Ishikawa (cell line): ENCODE measurements at regions not wholly inside any gene's neighbourhood (a gene's known extent, or its start where the extent isn't known, plus 50 kb on each side); places are given as distances from the start of the nearest gene placed in this dataset.

Experiments
- CEBPB ChIP-seq: IDR thresholded peaks from 2 replicates; pipeline ENCODE4 v1.6.1; 2012
- CREB1 ChIP-seq: IDR thresholded peaks from 2 replicates; pipeline ENCODE4 v1.6.1; 2012; ENCODE audit warnings: low read depth
- EGR1 ChIP-seq: IDR thresholded peaks from 2 replicates; pipeline ENCODE4 v1.6.1; 2012
- EP300 ChIP-seq: IDR thresholded peaks from 2 replicates; pipeline ENCODE4 v1.6.1; 2012; ENCODE audit warnings: borderline replicate concordance
- FOXM1 ChIP-seq: IDR thresholded peaks from 2 replicates; pipeline ENCODE4 v1.6.1; 2012; ENCODE audit warnings: low read depth, borderline replicate concordance
- NFIC ChIP-seq: IDR thresholded peaks from 2 replicates; pipeline ENCODE4 v1.6.1; 2012
- RAD21 ChIP-seq: IDR thresholded peaks from 2 replicates; pipeline ENCODE4 v1.6.1; 2012; ENCODE audit warnings: low read depth
- TAF1 ChIP-seq: IDR thresholded peaks from 2 replicates; pipeline ENCODE4 v1.6.1; 2012; ENCODE audit warnings: low read depth, mild to moderate bottlenecking
- TCF12 ChIP-seq: IDR thresholded peaks from 2 replicates; pipeline ENCODE4 v1.6.1; 2012; ENCODE audit warnings: low read depth
- TEAD4 ChIP-seq: IDR thresholded peaks from 2 replicates; pipeline ENCODE4 v1.6.1; 2012
- YY1 ChIP-seq: IDR thresholded peaks from 2 replicates; pipeline ENCODE4 v1.6.1; 2012; ENCODE audit warnings: low read depth
- ZBTB7A ChIP-seq: IDR thresholded peaks from 2 replicates; pipeline ENCODE4 v1.6.1; 2012; ENCODE audit warnings: low read depth
- TF ChIP-seq, protein P1 (sequence below): IDR thresholded peaks from 2 replicates; pipeline ENCODE4 v1.6.1; 2012
- TF ChIP-seq, protein P2 (sequence below): IDR thresholded peaks from 2 replicates; pipeline ENCODE4 v1.6.1; 2012
- TF ChIP-seq, protein P3 (sequence below): IDR thresholded peaks from 2 replicates; pipeline ENCODE4 v1.6.1; 2012; ENCODE audit warnings: low read depth, mild to moderate bottlenecking

DNA sequence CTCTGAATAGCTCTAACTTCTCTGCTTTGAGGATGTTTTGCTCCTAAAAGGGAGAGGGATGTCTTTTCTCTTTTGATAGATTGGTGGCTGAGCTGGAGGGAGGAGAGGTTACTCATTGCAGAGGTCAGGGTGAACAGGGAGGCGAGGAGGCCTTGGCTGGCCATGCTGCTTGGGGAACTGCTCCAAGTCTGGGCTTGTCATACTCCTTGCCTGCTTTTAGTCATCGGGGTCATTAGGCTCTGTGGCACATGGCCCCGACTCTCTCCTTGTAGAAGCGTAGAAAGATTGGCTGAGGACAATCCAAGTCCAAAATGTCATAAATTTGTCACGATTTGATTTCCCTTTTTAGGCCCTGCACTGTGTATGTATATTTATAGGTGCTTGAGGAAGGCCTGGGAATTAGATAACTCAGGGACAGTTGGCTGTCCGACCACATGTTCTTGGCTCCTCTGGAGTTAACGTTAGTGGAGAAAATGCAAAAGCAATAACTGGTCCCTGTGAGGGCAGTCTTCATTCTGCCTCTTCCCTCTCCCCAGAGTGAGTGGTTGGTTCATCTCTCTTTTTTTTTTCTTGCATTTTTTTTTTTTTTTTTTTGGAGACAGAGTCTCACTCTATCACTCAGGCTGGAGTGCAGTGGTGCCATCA, 160.1 kb downstream of the SCP2D1 start:
- TF ChIP-seq, protein P1, sequence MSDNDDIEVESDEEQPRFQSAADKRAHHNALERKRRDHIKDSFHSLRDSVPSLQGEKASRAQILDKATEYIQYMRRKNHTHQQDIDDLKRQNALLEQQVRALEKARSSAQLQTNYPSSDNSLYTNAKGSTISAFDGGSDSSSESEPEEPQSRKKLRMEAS = no peak
- TF ChIP-seq, protein P2, sequence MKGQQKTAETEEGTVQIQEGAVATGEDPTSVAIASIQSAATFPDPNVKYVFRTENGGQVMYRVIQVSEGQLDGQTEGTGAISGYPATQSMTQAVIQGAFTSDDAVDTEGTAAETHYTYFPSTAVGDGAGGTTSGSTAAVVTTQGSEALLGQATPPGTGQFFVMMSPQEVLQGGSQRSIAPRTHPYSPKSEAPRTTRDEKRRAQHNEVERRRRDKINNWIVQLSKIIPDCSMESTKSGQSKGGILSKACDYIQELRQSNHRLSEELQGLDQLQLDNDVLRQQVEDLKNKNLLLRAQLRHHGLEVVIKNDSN = no peak
- TF ChIP-seq ZBTB7A = no peak
- TF ChIP-seq EP300 = no peak
- TF ChIP-seq RAD21 = no peak
- TF ChIP-seq TCF12 = no peak
- no peak for TF ChIP-seq TEAD4
- no peak for TF ChIP-seq EGR1
- TF ChIP-seq NFIC = no peak
- no peak for TF ChIP-seq YY1
- TF ChIP-seq FOXM1 = no peak
- TF ChIP-seq, protein P3, sequence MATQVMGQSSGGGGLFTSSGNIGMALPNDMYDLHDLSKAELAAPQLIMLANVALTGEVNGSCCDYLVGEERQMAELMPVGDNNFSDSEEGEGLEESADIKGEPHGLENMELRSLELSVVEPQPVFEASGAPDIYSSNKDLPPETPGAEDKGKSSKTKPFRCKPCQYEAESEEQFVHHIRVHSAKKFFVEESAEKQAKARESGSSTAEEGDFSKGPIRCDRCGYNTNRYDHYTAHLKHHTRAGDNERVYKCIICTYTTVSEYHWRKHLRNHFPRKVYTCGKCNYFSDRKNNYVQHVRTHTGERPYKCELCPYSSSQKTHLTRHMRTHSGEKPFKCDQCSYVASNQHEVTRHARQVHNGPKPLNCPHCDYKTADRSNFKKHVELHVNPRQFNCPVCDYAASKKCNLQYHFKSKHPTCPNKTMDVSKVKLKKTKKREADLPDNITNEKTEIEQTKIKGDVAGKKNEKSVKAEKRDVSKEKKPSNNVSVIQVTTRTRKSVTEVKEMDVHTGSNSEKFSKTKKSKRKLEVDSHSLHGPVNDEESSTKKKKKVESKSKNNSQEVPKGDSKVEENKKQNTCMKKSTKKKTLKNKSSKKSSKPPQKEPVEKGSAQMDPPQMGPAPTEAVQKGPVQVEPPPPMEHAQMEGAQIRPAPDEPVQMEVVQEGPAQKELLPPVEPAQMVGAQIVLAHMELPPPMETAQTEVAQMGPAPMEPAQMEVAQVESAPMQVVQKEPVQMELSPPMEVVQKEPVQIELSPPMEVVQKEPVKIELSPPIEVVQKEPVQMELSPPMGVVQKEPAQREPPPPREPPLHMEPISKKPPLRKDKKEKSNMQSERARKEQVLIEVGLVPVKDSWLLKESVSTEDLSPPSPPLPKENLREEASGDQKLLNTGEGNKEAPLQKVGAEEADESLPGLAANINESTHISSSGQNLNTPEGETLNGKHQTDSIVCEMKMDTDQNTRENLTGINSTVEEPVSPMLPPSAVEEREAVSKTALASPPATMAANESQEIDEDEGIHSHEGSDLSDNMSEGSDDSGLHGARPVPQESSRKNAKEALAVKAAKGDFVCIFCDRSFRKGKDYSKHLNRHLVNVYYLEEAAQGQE = no peak

DNA sequence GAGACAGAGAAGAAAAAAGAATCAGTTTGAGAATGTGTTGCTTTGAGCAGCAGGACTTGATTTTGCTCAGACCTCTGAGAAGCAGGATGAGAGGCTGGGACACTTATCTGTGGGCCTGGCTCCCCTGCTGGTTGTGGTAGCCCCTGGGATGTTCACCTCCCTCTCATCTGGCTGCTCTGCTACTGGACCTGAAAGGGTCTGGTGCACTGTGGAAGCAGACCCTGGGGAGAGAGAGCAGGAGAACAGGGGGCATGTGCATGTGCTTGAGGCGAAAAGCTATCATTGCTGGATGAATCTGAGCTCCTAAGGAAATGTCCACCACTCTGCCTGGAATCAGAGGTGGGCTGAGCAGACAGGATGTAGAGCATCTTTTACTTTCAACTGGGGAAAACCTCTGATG, 161.1 kb downstream of the SCP2D1 start:
- TF ChIP-seq CEBPB (no peak), EP300 (no peak), TCF12 (no peak), FOXM1 (no peak), NFIC (no peak), RAD21 (no peak), CREB1 (no peak), EGR1 (no peak), TEAD4 (no peak), TAF1 (no peak), YY1 (no peak), ZBTB7A (no peak)
- TF ChIP-seq, protein P1 = no peak
- TF ChIP-seq, protein P2 = no peak
- TF ChIP-seq, protein P3 = no peak

DNA sequence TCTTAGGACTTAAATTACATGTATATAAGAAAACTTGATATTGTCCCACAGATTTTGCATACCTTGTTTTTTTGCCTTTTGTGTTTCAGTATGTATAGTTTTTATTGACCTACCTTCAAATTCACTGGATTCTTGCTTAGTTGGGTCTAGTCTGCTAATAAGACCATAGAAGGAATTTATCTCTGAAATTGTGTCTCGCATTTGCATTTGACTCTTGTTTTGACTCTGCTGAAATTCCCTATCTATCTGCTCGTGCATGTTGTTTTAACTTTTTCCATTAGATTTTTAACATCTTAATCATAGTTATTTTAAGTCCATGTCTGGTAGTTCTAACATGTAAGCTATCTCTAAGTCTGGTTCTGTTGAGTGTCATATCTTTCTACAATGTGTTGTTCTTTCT, 163.9 kb downstream of the SCP2D1 start:
- TF ChIP-seq, protein P3 = no peak
- TF ChIP-seq TAF1 (no peak), YY1 (no peak), CREB1 (no peak), RAD21 (no peak), EP300 (no peak), TEAD4 (no peak), EGR1 (no peak), NFIC (no peak), TCF12 (no peak), ZBTB7A (no peak), FOXM1 (no peak), CEBPB (no peak)
- TF ChIP-seq, protein P1 = no peak
- TF ChIP-seq, protein P2 = no peak

DNA sequence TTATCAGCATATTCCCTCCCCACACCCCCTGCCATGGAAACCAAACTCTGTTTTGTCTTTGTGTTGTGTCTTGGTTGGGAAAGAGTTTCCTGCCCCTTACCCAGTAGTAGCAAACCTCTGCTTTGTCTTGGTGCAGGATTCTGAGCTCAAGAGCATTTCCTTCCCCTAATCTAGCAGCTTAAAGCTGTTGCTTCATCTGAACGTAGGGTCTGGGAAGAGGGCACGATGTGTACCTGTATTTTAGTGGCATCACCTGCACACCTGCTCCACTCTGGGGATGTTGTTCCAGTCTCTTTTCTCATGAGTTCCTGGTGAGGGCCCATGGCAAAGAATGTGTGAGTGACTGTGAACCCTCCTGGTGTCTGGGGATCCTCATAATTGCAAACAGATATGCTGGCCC, 164.7 kb downstream of the SCP2D1 start:
- TF ChIP-seq EP300 (no peak), CEBPB (no peak), ZBTB7A (no peak), TAF1 (no peak), YY1 (no peak), EGR1 (no peak), TCF12 (no peak), NFIC (no peak), CREB1 (no peak)
- TF ChIP-seq, protein P2 = no peak
